ENCODE measurements at regions not wholly inside any gene's neighbourhood (a gene's known extent, or its start where the extent isn't known, plus 50 kb on each side); places are given as distances from the start of the nearest gene placed in this dataset.

- no peak overlapping the region for H3K4me3 ChIP-seq
- ATAC-seq (ENCODE audit: low FRiP score in 2 of 2) (no peak), DNase-seq (no peak)
- no peaks in the 10 kb centered on the region for H3K27me3 ChIP-seq
- no peaks in the 10 kb centered on the region for H3K4me1 ChIP-seq
- no peak for TF ChIP-seq POLR2AphosphoS5 (IDR thresholded peaks at IDR 0.05)
- H3K27ac ChIP-seq = no peak overlapping the region
- H3K9me3 ChIP-seq = no peaks in the 10 kb centered on the region
- H3K36me3 ChIP-seq = no peaks in the 10 kb centered on the region
- WGBS, 2 donors = 87 to 88% methylated on average over 2 of the region's 2 CpGs
These were observed 351.8 kb upstream of the GYPC start for GRCh38 chr2:126304154-126304553.

GRCh38 chr2:126306539-126306938 is 349.4 kb upstream of the GYPC start:
- H3K36me3 ChIP-seq = no peaks in the 10 kb centered on the region
- ATAC-seq (ENCODE audit: low FRiP score in 2 of 2) = no peak
- H3K4me3 ChIP-seq = no peak overlapping the region
- TF ChIP-seq EP300 (IDR thresholded peaks at IDR 0.05) (no peak), CTCF (IDR thresholded peaks at IDR 0.05) (no peak), POLR2A (IDR thresholded peaks at IDR 0.05) (no peak), POLR2AphosphoS5 (IDR thresholded peaks at IDR 0.05) (no peak)
- WGBS, 2 donors = 87 to 90% methylated on average over 4 of the region's 4 CpGs
- no peak overlapping the region for H3K27ac ChIP-seq
- H3K9me3 ChIP-seq = no peaks in the 10 kb centered on the region
- no peak for DNase-seq
- H3K27me3 ChIP-seq = no peaks in the 10 kb centered on the region
- no peaks in the 10 kb centered on the region for H3K4me1 ChIP-seq

GRCh38 chr2:126307740-126308139 is 348.2 kb upstream of the GYPC start:
- no peak overlapping the region for H3K27ac ChIP-seq
- H3K4me1 ChIP-seq = no peaks in the 10 kb centered on the region
- 74 to 82% methylated on average over 8 of the region's 8 CpGs for WGBS, 2 donors
- no peaks in the 10 kb centered on the region for H3K27me3 ChIP-seq
- H3K4me3 ChIP-seq = no peak overlapping the region
- ATAC-seq (ENCODE audit: low FRiP score in 2 of 2) (no peak), DNase-seq (no peak)
- no peak for TF ChIP-seq EP300 (IDR thresholded peaks at IDR 0.05)
- TF ChIP-seq POLR2AphosphoS5 (IDR thresholded peaks at IDR 0.05) = no peak
- no peak for TF ChIP-seq CTCF (IDR thresholded peaks at IDR 0.05)
- no peak for TF ChIP-seq POLR2A (IDR thresholded peaks at IDR 0.05)
- no peaks in the 10 kb centered on the region for H3K9me3 ChIP-seq
- no peaks in the 10 kb centered on the region for H3K36me3 ChIP-seq

GRCh38 chr2:126309185-126309584 is 346.8 kb upstream of the GYPC start:
- no peak for DNase-seq
- H3K27ac ChIP-seq = no peak overlapping the region
- 91 to 94% methylated on average over 2 of the region's 2 CpGs for WGBS, 2 donors

GRCh38 chr2:126312579-126312978 is 343.4 kb upstream of the GYPC start:
- Histone ChIP-seq H3K27ac (no peak overlapping the region), H3K4me3 (no peak overlapping the region), H3K9me3 (no peaks in the 10 kb centered on the region), H3K4me1 (no peaks in the 10 kb centered on the region), H3K27me3 (no peaks in the 10 kb centered on the region), H3K36me3 (no peaks in the 10 kb centered on the region)
- ATAC-seq (ENCODE audit: low FRiP score in 2 of 2) (no peak), DNase-seq (no peak)
- TF ChIP-seq POLR2A (IDR thresholded peaks at IDR 0.05) (no peak), EP300 (IDR thresholded peaks at IDR 0.05) (no peak), CTCF (IDR thresholded peaks at IDR 0.05) (no peak), POLR2AphosphoS5 (IDR thresholded peaks at IDR 0.05) (no peak)
- WGBS, 2 donors = 90 to 94% methylated on average over 5 of the region's 5 CpGs

More at GRCh38 chr2:126309185-126309584, 346.8 kb upstream of the GYPC start:
- no peak for TF ChIP-seq CTCF (IDR thresholded peaks at IDR 0.05)
- TF ChIP-seq POLR2A (IDR thresholded peaks at IDR 0.05) = no peak
- no peak for TF ChIP-seq EP300 (IDR thresholded peaks at IDR 0.05)
- TF ChIP-seq POLR2AphosphoS5 (IDR thresholded peaks at IDR 0.05) = no peak
- no peaks in the 10 kb centered on the region for H3K9me3 ChIP-seq
- H3K4me3 ChIP-seq = no peak overlapping the region
- no peaks in the 10 kb centered on the region for H3K27me3 ChIP-seq
- no peak for ATAC-seq (ENCODE audit: low FRiP score in 2 of 2)
- no peaks in the 10 kb centered on the region for H3K4me1 ChIP-seq
- no peaks in the 10 kb centered on the region for H3K36me3 ChIP-seq
